PC-3 (cell line): ENCODE measurements at regions not wholly inside any gene's neighbourhood (a gene's known extent, or its start where the extent isn't known, plus 50 kb on each side); places are given as distances from the start of the nearest gene placed in this dataset.

Experiments
- ATAC-seq: fragments of 200-7000 bp; cut with Tn5 transposase; 2 replicates; pipeline ENCODE4 v1.9.1; 2020; ENCODE audit warnings: mild to moderate bottlenecking, moderate library complexity
- BruUV-seq: library from RNA; stranded (reverse); fragments of 400-500 nt; replicated peaks from 2 replicates; lab custom pipeline; 2021; lab: Mats Ljungman, UMichigan
- CTCF ChIA-PET: fragments of 300-600 bp; sonication (Branson Sonifier 250); formaldehyde crosslinking; loops from one replicate; lab custom pipeline; 2022; ENCODE audit warnings: antibody characterized with exemption; lab: Charles Lee
- POLR2A ChIA-PET: fragments of 300-600 bp; sonication (Branson Sonifier 250); formaldehyde crosslinking; loops from one replicate; lab custom pipeline; 2022; ENCODE audit warnings: antibody characterized with exemption; ENCODE audit not compliant: unreplicated experiment; lab: Charles Lee
- DNase-seq: peaks from one replicate; pipeline ENCODE4 v3.0.0-alpha.2; 2015
- H2AFZ ChIP-seq: fragments of 300-600 bp; sonication (generic); 2 replicates; pipeline ENCODE4 v1.6.0; 2016; ENCODE audit warnings: antibody characterized with exemption, low read length
- H3F3A ChIP-seq: fragments of 300-600 bp; sonication (generic); one replicate; pipeline ENCODE4 v1.6.0; 2017; ENCODE audit warnings: antibody characterized with exemption, low read length, control low read depth, mild to moderate bottlenecking; ENCODE audit not compliant: unreplicated experiment
- H3K27ac ChIP-seq: fragments of 300-600 bp; sonication (generic); 2 replicates; pipeline ENCODE4 v1.5.1; 2016; ENCODE audit warnings: mild to moderate bottlenecking, low read length
- H3K27me3 ChIP-seq: fragments of 300-600 bp; sonication (generic); 2 replicates; pipeline ENCODE4 v1.6.1; 2016; ENCODE audit warnings: low read length, mixed read lengths
- H3K36me3 ChIP-seq: fragments of 300-600 bp; sonication (generic); 2 replicates; pipeline ENCODE4 v1.6.1; 2016; ENCODE audit warnings: low read depth, mixed run types, low read length, mixed read lengths
- H3K4me1 ChIP-seq: fragments of 300-600 bp; sonication (generic); 2 replicates; pipeline ENCODE4 v1.5.1; 2016; ENCODE audit warnings: low read length; ENCODE audit not compliant: insufficient read depth
- H3K4me2 ChIP-seq: fragments of 300-600 bp; sonication (generic); 2 replicates; pipeline ENCODE4 v1.6.0; 2016; ENCODE audit warnings: low read length
- H3K4me3 ChIP-seq: fragments of 300-600 bp; sonication (generic); 2 replicates; pipeline ENCODE4 v1.5.1; 2016; ENCODE audit warnings: mild to moderate bottlenecking, low read length, mixed read lengths
- H3K79me2 ChIP-seq: fragments of 300-600 bp; sonication (generic); 2 replicates; pipeline ENCODE4 v1.6.1; 2017; ENCODE audit warnings: low read length, mixed read lengths
- H3K9ac ChIP-seq: fragments of 300-600 bp; sonication (generic); 2 replicates; pipeline ENCODE4 v1.6.0; 2016; ENCODE audit warnings: mild to moderate bottlenecking, low read length
- H3K9me2 ChIP-seq: fragments of 300-600 bp; sonication (generic); replicated peaks from 2 replicates; pipeline ENCODE4 v1.6.1; 2016; ENCODE audit warnings: mixed run types, low read length, mixed read lengths
- H3K9me3 ChIP-seq: fragments of 300-600 bp; sonication (generic); 2 replicates; pipeline ENCODE4 v1.6.1; 2016; ENCODE audit warnings: low read length, mixed read lengths
- H4K20me1 ChIP-seq: fragments of 300-600 bp; sonication (generic); 2 replicates; pipeline ENCODE4 v1.6.1; 2016; ENCODE audit warnings: low read length, mixed read lengths
- EZH2 ChIP-seq: fragments of 300-600 bp; sonication (generic); IDR thresholded peaks from one replicate; pipeline ENCODE4 v1.6.1; 2017; ENCODE audit warnings: antibody characterized with exemption, mild to moderate bottlenecking, low read length; ENCODE audit not compliant: unreplicated experiment
- EZH2phosphoT487 ChIP-seq: fragments of 300-600 bp; sonication (generic); IDR thresholded peaks from 2 replicates; pipeline ENCODE4 v1.6.1; 2018; ENCODE audit warnings: mild to moderate bottlenecking, antibody characterized with exemption, low read length, borderline replicate concordance
- intact Hi-C: fragments of 100-400 bp; cut with micrococcal nuclease; formaldehyde crosslinking; loops from 2 replicates; pipeline ENCODE4 v1.9.0; 2023
- TF ChIP-seq, protein P1 (sequence below): fragments of 300-600 bp; sonication (generic); conservative IDR thresholded peaks from 2 replicates; pipeline ENCODE4 v1.5.1; 2017; ENCODE audit warnings: antibody characterized with exemption, low read depth, mild to moderate bottlenecking, low read length

DNA sequence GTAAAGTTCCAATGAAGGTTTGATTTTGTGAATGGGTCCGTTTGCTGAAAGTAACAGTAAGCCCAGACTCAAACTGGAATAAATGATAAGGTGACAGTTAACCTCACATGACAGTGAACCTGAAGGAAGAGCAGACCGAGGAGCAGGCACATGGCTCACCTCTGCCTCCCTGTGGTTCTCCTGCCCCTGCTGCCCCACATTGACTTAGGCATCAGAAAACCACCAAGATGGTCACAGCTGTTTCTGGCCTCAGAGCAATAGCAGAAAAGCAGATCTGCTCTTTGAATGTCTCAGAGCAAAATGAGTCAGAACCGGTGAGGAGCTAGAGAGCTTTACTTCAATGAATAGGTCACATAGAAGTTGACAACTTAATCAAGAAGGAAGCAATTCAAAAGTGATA, 487.6 kb downstream of the METTL4 start:
- no peaks in the 10 kb centered on the region for H3F3A ChIP-seq
- H4K20me1 ChIP-seq = no peaks in the 10 kb centered on the region
- no peaks in the 10 kb centered on the region for H3K9me3 ChIP-seq
- TF ChIP-seq EZH2phosphoT487 (no peak), EZH2 (no peak)
- TF ChIP-seq, protein P1, sequence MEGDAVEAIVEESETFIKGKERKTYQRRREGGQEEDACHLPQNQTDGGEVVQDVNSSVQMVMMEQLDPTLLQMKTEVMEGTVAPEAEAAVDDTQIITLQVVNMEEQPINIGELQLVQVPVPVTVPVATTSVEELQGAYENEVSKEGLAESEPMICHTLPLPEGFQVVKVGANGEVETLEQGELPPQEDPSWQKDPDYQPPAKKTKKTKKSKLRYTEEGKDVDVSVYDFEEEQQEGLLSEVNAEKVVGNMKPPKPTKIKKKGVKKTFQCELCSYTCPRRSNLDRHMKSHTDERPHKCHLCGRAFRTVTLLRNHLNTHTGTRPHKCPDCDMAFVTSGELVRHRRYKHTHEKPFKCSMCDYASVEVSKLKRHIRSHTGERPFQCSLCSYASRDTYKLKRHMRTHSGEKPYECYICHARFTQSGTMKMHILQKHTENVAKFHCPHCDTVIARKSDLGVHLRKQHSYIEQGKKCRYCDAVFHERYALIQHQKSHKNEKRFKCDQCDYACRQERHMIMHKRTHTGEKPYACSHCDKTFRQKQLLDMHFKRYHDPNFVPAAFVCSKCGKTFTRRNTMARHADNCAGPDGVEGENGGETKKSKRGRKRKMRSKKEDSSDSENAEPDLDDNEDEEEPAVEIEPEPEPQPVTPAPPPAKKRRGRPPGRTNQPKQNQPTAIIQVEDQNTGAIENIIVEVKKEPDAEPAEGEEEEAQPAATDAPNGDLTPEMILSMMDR = peak; percentile 63
- no peaks in the 10 kb centered on the region for H3K4me1 ChIP-seq
- H3K4me2 ChIP-seq = no peak overlapping the region
- intact Hi-C loops = loop anchor here (10.0 kb wide), 2 partner anchors 169 to 1219 kb away; no protein-coding TSS in a partner anchor
- H3K27ac ChIP-seq = no peak overlapping the region
- no peaks in the 10 kb centered on the region for H3K36me3 ChIP-seq
- BruUV-seq = no TSS peak
- no peaks in the 10 kb centered on the region for H3K79me2 ChIP-seq
- H3K9me2 ChIP-seq = no peaks in the 10 kb centered on the region
- no peak overlapping the region for H3K9ac ChIP-seq
- POLR2A ChIA-PET = no interaction called here
- no peak overlapping the region for H3K4me3 ChIP-seq
- H3K27me3 ChIP-seq = peaks cover 19% of the 10 kb centered on the region
- CTCF ChIA-PET = no interaction called here
- ATAC-seq = peak; percentile 49; the same call in 1 of the 2 replicates
- peak; percentile 44 for DNase-seq
- H2AFZ ChIP-seq = no peak overlapping the region

DNA sequence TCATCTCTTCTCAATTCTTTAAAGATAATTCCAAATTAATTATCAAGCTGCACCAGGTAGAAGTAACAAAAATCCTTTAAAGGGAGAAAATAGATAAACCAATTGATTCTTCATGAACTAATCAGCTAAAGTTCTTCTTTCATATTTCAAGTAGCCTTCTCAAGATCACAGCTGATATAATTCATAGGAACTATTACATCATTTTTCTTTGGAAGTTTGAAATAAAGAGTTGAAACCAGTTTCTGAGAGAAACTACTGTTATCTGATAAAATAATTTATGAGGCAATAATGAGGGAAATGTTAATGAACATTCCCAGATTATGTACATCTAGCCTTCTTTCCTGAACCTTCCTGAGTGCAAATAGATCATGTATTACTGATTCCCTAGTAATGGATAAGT, 484.9 kb downstream of the METTL4 start:
- ATAC-seq = no peak
- intact Hi-C loops = loop anchor here (10.0 kb wide), 2 partner anchors 172 to 1222 kb away; no protein-coding TSS in a partner anchor
- ChIA-PET POLR2A (no interaction called here), CTCF (no interaction called here)
- Histone ChIP-seq H3K27ac (no peak overlapping the region), H3K79me2 (no peaks in the 10 kb centered on the region), H3F3A (no peaks in the 10 kb centered on the region), H3K9me2 (no peaks in the 10 kb centered on the region), H3K4me1 (no peaks in the 10 kb centered on the region), H3K36me3 (no peaks in the 10 kb centered on the region), H3K9ac (no peak overlapping the region), H3K4me2 (no peak overlapping the region), H3K9me3 (no peaks in the 10 kb centered on the region), H2AFZ (no peak overlapping the region), H4K20me1 (no peaks in the 10 kb centered on the region), H3K27me3 (0 out of 2 replicates have a peak, but pooled peaks cover 3% of the 10 kb centered on the region), H3K4me3 (no peak overlapping the region)
- TF ChIP-seq, protein P1 = no peak
- no peak for TF ChIP-seq EZH2phosphoT487
- no peak for TF ChIP-seq EZH2
- no TSS peak for BruUV-seq
- DNase-seq = no peak

DNA sequence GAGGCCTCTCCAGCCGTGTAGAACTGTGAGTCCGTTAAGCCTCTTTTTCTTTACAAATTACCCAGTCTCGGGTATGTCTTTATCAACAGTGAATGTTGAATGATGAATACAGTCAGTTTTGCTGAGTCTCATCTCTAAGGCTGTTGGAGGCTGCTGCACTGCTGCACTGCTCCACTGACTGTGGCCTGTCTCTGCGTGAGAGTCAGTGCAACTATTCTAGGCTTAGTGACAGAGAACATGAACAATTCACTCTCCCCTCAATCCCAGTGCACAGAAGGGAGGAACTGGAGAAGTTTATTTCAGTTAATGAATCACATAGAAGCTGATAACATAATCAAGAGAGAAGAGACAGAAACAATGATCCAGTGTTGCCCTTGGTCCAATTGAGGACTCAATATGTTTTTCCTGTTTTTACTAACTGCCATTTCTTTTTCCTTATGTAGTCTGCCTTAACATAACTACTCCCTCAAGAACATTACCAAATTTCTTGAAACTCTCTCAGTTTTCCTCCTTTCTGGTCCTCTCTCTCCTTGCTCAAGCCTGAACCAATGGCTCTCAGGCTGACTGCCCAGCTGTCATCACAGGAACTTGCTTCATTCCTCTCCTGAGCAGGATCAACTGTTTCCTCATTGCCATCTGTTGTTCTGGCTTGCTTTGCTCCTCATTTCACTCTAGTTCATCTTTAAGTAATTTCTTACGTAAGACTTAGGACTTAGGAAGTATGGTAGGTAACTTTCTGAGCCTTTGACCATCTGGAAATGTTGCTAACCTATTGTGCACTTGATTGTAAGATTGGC, 483.2 kb downstream of the METTL4 start:
- ATAC-seq (no peak), DNase-seq (no peak)
- CTCF ChIA-PET = no interaction called here
- Histone ChIP-seq H3K4me3 (no peak overlapping the region), H3K27me3 (no peaks in the 10 kb centered on the region), H2AFZ (no peak overlapping the region), H3K36me3 (no peaks in the 10 kb centered on the region), H4K20me1 (no peaks in the 10 kb centered on the region), H3K9ac (no peak overlapping the region), H3K79me2 (no peaks in the 10 kb centered on the region), H3K9me3 (no peaks in the 10 kb centered on the region), H3F3A (no peaks in the 10 kb centered on the region), H3K27ac (no peak overlapping the region), H3K9me2 (no peaks in the 10 kb centered on the region), H3K4me1 (no peaks in the 10 kb centered on the region), H3K4me2 (no peak overlapping the region)
- BruUV-seq = no TSS peak
- TF ChIP-seq EZH2phosphoT487 = no peak
- TF ChIP-seq, protein P1 = no peak
- TF ChIP-seq EZH2 = no peak
- intact Hi-C loops = loop anchor here (10.0 kb wide), 2 partner anchors 173 to 1223 kb away; no protein-coding TSS in a partner anchor
- POLR2A ChIA-PET = no interaction called here
